ENCODE measurements at regions not wholly inside any gene's neighbourhood (a gene's known extent, or its start where the extent isn't known, plus 50 kb on each side); places are given as distances from the start of the nearest gene placed in this dataset.

- Histone ChIP-seq H4K5ac (ENCODE audit: insufficient read length, low read depth, low read length) (no peak overlapping the region), H3K9ac (ENCODE audit: extremely low read depth, insufficient read length, low read length) (no peak overlapping the region), H3K23me2 (ENCODE audit: insufficient read length, low read depth, low read length, poor library complexity, severe bottlenecking) (no peaks in the 10 kb centered on the region), H3K14ac (ENCODE audit: insufficient read depth, low read length) (no peak overlapping the region), H4K8ac (replicated peaks; ENCODE audit: insufficient read length, low read depth, low read length) (no peak overlapping the region), H3T11ph (ENCODE audit: low read length) (no peak overlapping the region), H3K79me1 (ENCODE audit: insufficient read depth, low read depth, low read length, poor library complexity, severe bottlenecking) (no peaks in the 10 kb centered on the region), H2BK120ac (ENCODE audit: low read depth, low read length, poor library complexity, severe bottlenecking) (no peak overlapping the region), H4K91ac (ENCODE audit: insufficient read length, low read depth, low read length) (no peak overlapping the region), H2BK5ac (ENCODE audit: insufficient read length, low read length) (no peak overlapping the region), H3K79me2 (ENCODE audit: insufficient read depth, low read length) (no peaks in the 10 kb centered on the region), H2AFZ (ENCODE audit: low read length) (no peak overlapping the region), H2BK20ac (ENCODE audit: low read depth, low read length, poor library complexity, severe bottlenecking) (no peak overlapping the region), H3K4me1 (ENCODE audit: insufficient read depth, low read length) (no peaks in the 10 kb centered on the region), H4K20me1 (ENCODE audit: control insufficient read depth, insufficient read depth, insufficient read length) (no peaks in the 10 kb centered on the region), H3K9me3 (ENCODE audit: control insufficient read depth, low read depth, low read length) (no peaks in the 10 kb centered on the region), H3K27me3 (ENCODE audit: insufficient read depth, low read length) (no peaks in the 10 kb centered on the region), H3K56ac (ENCODE audit: insufficient read length, low read depth, low read length) (no peak overlapping the region), H3K23ac (ENCODE audit: insufficient read length, low read depth, low read length) (no peak overlapping the region), H3K27ac (ENCODE audit: insufficient read length, low read depth, low read length) (no peak overlapping the region), H3K4ac (ENCODE audit: low read depth, low read length) (no peak overlapping the region), H3K18ac (ENCODE audit: insufficient read length, low read depth, low read length) (no peak overlapping the region), H2BK15ac (ENCODE audit: low read depth, low read length) (no peak overlapping the region), H3K4me2 (ENCODE audit: insufficient read depth, insufficient read length, low read length) (no peak overlapping the region), H2AK5ac (ENCODE audit: insufficient read length, low read length) (no peak overlapping the region), H2BK12ac (ENCODE audit: insufficient read length, low read depth, low read length) (no peak overlapping the region)
- Mint-ChIP-seq H3K4me3 (no peak overlapping the region), H3K36me3 (ENCODE audit: insufficient read depth in 1 of 3, low read depth in 3 of 3) (no peaks in the 10 kb centered on the region), H3K27me3 (ENCODE audit: low read depth) (no peaks in the 10 kb centered on the region), H3K27ac (no peak overlapping the region), H3K4me1 (peaks cover 14 to 16% of the 10 kb centered on the region in 2 experiments), H3K9me3 (no peaks in the 10 kb centered on the region; a peak in 1 of 5 replicates)
- no peak for DNase-seq
- no peak for TF ChIP-seq CTCF (conservative IDR thresholded peaks at IDR 0.05)
Measured at GRCh38 chr13:33510350-33510970, 224.9 kb upstream of the STARD13 start.
